WTC11 (cell line): ENCODE measurements at regions not wholly inside any gene's neighbourhood (a gene's known extent, or its start where the extent isn't known, plus 50 kb on each side); places are given as distances from the start of the nearest gene placed in this dataset.

Experiments used
- ATF2 ChIP-seq: sonication (generic); formaldehyde crosslinking; IDR thresholded peaks from 2 replicates; pipeline ENCODE4 v1.8.1; 2022; ENCODE audit warnings: low read depth, missing genetic modification reagents, borderline replicate concordance
- CREB1 ChIP-seq: sonication (generic); formaldehyde crosslinking; IDR thresholded peaks from 2 replicates; pipeline ENCODE4 v1.8.0; 2023; ENCODE audit warnings: mild to moderate bottlenecking, missing genetic modification reagents
- CTCF ChIP-seq: fragments of 200-600 bp; IDR thresholded peaks from 2 replicates; pipeline ENCODE4 v1.8.0; 2022; ENCODE audit warnings: antibody characterized with exemption
- SP1 ChIP-seq: sonication (generic); formaldehyde crosslinking; conservative IDR thresholded peaks from 2 replicates; pipeline ENCODE4 v1.8.1; 2022; ENCODE audit warnings: missing genetic modification reagents
- TP53 ChIP-seq: sonication (generic); formaldehyde crosslinking; IDR thresholded peaks from 2 replicates; pipeline ENCODE4 v1.8.1; 2023; ENCODE audit warnings: mild to moderate bottlenecking, missing genetic modification reagents
- USF2 ChIP-seq: sonication (generic); formaldehyde crosslinking; IDR thresholded peaks from 2 replicates; pipeline ENCODE4 v1.8.1; 2023; ENCODE audit warnings: mild to moderate bottlenecking, missing genetic modification reagents, moderate library complexity
- TF ChIP-seq, protein P1 (sequence below): sonication (generic); formaldehyde crosslinking; IDR thresholded peaks from 2 replicates; pipeline ENCODE4 v1.8.1; 2023; ENCODE audit warnings: mild to moderate bottlenecking, missing genetic modification reagents, moderate library complexity
- TF ChIP-seq, protein P2 (sequence below): sonication (generic); formaldehyde crosslinking; IDR thresholded peaks from 2 replicates; pipeline ENCODE4 v1.8.0; 2022; ENCODE audit warnings: mild to moderate bottlenecking, missing genetic modification reagents

DNA sequence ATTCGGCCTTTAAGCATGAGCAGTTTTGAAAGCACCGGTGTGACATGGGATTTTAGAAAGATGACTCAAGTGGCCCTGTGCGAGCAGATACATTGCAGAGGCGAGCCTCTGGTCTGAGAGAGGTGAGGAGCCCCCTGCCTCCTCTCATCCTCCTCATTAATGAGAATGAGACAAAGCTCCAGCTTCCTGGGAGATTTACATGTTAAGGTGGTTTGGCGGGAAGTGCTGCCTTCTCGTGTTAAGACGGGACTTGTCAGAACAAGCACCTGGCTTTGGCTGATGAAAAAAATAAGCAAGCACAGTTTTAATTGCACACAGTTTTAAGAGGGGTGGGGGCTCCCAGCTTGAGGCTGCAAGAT is 68.1 kb downstream of the ACTL7B start:
- TF ChIP-seq USF2 = no peak
- TF ChIP-seq ATF2 (CRISPR knock-in tag) = no peak
- TF ChIP-seq CTCF = no peak
- no peak for TF ChIP-seq SP1
- TF ChIP-seq, protein P1, sequence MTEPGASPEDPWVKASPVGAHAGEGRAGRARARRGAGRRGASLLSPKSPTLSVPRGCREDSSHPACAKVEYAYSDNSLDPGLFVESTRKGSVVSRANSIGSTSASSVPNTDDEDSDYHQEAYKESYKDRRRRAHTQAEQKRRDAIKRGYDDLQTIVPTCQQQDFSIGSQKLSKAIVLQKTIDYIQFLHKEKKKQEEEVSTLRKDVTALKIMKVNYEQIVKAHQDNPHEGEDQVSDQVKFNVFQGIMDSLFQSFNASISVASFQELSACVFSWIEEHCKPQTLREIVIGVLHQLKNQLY (CRISPR knock-in tag) = no peak
- no peak for TF ChIP-seq CREB1 (CRISPR knock-in tag)
- TF ChIP-seq, protein P2, sequence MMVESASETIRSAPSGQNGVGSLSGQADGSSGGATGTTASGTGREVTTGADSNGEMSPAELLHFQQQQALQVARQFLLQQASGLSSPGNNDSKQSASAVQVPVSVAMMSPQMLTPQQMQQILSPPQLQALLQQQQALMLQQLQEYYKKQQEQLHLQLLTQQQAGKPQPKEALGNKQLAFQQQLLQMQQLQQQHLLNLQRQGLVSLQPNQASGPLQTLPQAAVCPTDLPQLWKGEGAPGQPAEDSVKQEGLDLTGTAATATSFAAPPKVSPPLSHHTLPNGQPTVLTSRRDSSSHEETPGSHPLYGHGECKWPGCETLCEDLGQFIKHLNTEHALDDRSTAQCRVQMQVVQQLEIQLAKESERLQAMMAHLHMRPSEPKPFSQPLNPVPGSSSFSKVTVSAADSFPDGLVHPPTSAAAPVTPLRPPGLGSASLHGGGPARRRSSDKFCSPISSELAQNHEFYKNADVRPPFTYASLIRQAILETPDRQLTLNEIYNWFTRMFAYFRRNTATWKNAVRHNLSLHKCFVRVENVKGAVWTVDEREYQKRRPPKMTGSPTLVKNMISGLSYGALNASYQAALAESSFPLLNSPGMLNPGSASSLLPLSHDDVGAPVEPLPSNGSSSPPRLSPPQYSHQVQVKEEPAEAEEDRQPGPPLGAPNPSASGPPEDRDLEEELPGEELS (CRISPR knock-in tag) = no peak
- no peak for TF ChIP-seq TP53 (CRISPR knock-in tag)
